ENCODE measurements at regions not wholly inside any gene's neighbourhood (a gene's known extent, or its start where the extent isn't known, plus 50 kb on each side); places are given as distances from the start of the nearest gene placed in this dataset.
"Not testable (repeated sequence)": the region's sequence is repeated elsewhere in the genome, so short reads cannot be mapped to it uniquely, and the experiment has no call there.

DNA sequence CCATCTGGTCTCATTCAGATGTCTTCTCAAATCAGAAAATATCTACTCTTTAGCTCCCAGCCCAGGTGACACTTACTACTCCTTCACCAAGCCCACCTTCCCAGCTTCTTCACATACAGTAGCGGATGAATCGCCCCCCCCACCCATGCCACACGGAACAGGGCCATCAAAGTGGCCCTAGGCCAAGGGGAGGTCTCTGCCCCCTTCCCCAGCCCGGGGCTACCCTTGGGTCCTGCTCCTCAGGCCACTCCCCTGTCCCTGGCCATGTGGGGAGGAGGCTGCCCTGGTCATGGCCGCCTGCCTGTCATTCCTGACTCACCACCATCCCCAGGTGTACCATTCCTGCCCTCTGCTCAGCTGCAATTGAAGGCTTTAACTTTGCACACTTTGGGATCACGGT is 142.8 kb downstream of the NECTIN1 start:
- DNase-seq (ENCODE audit: low read depth) = no peak

DNA sequence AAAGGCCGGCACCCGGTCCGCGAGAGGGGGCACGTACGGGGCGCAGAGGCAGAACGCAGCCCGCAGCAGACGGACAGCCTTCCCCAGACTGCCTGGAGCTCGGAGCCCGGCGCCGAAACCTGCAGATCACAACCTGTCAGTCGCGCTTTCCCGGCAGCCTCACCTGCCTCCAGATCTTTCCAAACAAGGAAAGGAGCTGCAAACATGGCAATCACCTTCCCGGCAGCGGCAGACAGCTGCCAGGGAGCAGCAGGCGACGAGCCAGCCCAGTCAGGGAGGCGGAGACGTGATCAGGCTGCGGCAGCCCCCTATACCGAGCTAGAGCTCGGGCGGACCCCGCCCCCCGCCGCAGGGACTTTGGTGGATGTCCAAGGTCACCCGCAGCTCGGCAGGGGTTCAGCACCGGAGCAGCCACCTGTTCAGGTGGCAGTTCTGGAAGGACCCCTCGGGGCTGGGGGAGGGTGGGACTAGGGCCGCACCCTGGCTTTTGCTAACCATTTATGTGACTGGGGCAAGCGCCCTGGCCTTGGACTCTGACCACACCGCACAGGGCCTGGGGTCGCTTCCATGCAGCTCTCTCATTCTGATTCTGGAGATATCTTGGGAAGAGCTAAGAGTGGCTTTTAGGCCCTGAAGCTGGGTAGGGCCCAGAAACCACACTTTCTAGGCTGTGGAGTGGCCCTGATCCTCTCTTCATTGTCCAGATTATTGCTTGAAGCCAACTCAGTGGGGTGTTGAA is 143.8 kb downstream of the NECTIN1 start:
- DNase-seq (ENCODE audit: low read depth) = no peak

DNA sequence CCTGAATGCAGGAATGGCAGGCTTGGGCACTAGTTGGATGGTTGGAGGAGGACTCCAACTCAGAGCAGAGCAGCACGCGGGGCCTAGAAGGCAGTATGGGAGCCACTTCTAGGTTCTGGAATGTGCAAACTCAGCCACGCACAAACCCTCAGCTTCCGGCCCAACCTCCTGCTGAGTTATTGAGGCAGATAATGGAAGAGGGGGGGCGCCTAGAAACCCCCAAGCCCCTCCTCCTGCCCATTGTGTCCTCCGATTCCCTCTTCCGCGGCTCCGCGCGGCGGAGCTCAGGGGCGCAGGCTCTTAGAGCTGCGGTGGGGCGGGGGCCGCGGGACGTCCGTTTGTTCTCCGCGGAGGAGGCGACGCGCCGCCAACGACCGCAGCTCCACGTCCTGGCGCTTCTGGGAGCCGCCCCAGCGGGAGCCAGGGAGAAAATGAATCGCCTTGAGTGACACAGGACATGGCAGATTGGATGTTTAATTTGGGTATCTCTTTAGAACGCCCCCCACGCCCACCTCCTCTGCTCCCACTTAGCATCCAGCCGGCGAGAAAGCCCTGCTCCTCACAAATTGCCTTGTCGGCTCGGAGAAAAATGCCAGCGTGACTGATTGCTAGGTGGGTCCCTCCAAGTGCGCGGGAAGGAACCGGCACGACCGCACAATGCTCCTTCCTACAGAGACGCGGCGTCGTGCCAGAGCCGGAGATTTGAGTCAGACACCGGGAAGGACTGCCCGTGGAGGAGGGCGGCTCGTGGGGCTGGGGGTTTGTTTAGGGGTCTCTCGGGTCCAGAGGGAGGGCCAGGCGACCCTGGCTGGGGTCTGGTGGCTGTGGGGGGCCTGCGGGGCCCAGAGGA is 144.6 kb downstream of the NECTIN1 start:
- no peak for DNase-seq (ENCODE audit: low read depth)

DNA sequence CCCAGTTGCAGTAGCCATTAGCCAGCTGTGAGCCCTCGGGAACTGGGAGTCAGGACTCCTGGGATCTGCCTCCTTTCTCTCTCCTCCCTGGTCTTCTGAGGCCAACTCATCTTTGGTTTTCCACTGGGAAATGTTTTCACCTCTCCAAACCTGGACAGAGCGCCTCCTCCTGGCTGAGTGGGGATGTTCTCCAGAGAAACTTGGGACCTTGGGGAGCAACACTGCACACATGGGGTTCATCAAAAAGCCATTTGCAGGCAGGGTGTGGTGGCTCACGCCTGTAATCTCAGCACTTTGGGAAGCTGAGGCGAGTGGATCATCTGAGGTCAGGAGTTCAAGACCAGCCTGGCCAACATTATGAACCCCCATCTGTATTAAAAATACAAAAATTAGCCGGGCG is 145.4 kb downstream of the NECTIN1 start:
- no peak for DNase-seq (ENCODE audit: low read depth)

- not testable (repeated sequence) for DNase-seq (ENCODE audit: low read depth)
Observed at GRCh38 chr11:119581396-119581795, 147.6 kb downstream of the NECTIN1 start.

DNA sequence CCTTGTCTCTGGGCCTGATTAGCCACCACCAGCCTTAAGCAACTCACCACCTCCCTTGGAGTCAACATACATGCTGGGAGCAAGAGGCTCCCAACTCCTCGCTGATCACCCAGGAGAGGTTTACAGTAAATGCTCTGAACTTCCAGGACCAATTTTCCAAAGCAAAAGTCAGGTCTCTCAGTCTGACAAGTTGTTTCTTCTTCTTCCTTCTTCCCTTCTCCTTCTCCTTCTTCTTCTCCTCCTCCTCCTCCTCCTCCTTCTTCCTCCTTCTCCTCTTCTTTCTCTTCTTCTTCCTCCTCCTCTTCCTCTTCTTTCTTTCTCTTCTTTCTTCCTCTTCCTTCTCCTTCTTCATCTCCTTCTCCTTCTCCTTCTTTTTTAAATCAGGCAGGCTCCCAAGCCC is 148.2 kb downstream of the NECTIN1 start:
- DNase-seq (ENCODE audit: low read depth) = no peak

- DNase-seq (ENCODE audit: low read depth) = no peak
Observed at GRCh38 chr11:119580081-119580480, 148.9 kb downstream of the NECTIN1 start.

- no peak for DNase-seq (ENCODE audit: low read depth)
Observed at GRCh38 chr11:119578521-119579191, 150.3 kb downstream of the NECTIN1 start.

- no peak for DNase-seq (ENCODE audit: low read depth)
Observed at GRCh38 chr11:119573858-119574257, 150.9 kb upstream of the THY1 start.

DNA sequence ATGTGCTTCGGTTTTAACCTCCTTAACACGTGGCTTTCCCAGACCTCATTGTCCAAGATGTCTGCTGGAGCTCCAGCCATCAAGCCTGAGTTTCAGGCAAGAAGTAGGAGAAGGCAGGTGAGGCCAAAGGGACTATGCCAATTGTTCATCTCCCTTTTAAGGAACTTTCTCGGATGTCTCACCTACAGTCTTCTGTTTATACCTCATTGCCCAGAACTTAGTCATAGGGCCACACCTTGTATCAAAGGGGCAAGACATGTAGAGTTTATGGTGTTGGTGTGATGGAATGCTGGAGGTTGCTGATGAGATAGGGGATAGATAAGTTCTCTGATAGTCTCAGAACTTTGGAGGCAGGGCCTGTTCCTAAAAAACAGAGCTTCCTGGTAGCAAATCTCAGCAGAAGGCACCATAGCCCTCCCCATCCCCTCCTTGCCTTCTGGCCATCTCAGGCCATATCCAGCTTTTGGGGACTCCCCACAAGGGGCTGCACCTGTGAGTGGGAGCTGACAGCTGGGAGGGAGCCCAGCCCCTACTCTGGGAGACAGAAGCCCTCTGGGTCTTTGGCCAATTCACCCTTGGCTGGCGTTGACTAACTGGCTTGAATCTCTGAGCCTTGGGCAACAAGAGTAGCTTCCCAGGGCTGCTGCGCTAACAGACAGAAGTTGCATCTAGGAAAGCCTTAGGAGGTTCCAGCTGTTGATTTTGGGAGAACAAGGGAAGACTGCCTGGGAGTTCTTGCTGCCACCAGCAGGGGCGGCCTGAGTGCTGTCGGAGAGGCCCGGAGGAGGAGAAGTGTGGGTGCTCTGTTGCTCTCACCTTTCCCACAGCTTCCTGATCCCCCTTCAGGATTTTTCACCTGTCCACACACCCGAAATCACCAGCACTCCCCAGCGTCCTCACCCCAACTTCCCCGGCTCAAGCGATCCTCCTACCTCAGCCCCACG is 149.8 kb upstream of the THY1 start:
- DNase-seq (ENCODE audit: low read depth) = no peak

DNA sequence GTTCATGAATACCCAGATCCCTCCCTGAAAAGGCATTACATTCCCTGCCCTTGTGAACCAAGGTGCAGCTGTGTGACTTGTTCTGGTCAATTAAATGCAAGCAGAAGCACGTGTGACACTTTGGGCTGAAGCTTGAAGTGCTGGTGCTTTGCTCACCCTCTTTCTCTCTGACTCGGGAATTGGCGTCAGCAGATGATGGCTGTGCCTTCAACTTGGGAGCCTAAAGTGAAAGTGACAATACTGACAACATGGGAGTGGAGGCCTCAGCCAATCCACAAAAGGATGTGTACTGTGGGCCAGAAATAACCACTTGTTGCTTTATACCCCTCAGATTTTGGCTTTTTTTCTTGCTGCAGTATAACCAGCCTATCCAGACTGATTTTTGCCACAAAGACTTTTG is 148.3 kb upstream of the THY1 start:
- DNase-seq (ENCODE audit: low read depth) = no peak

DNA sequence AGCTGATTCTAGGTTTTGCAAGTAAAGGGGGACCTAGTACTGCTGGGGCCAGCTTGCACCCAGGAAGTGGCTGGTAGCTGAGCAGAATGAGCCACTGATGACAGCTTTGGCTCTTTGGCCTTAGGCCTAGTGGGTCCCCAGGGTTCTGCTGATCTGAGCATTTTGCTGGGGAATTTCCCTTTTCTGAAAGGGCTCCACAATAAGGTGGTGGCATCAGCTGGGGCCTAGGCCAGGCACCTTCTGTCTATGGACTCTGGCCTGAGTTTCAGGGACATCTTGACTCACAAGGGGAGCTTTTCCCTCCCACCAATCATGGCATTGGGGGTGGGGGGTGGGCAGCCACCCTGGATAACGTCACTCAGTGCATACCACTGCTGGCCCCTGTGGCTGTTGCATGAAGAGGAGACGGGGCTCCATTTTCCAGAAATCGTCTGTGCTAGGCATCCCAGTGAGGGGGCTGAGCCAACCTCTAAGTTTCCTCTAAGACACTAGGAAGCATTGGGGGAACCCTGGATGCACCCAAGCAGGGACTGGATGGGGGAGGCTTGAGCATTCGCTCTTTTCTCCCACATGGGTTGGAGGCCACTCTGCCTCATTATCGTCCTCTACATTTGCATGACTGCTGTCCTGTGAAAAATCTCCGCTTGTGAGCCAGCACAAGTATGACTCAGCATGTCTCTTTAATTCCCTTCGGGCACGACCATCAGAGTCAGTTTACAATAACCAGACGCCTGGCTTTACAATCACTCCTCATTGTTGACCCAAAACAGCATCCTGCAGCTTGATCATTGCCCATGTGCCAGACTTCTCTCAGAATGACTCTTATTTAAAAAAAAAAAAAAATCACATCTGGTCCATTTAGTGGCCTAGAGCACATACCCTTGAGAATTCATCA is 145.0 kb upstream of the THY1 start:
- no peak for DNase-seq (ENCODE audit: low read depth)

DNA sequence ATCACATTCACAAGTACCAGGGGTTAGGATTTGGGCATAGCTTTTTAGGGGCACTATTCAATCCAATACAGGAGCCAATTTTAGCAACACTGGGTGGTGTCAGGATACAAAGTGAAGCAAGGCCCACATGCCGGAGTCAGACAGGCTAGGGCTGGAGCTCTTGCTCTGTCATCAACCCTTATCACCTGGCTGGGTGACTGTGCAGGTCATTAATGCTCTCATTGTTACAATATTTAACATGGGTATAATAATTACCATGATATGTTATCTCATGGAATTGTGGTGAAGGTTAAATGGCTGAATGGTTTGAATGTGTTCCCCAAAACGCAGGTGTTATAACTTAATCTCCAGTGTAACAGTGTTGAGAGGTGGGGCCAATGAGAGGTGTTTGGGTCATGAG is 143.3 kb upstream of the THY1 start:
- DNase-seq (ENCODE audit: low read depth) = no peak

- DNase-seq (ENCODE audit: low read depth) = not testable (repeated sequence)
Observed at GRCh38 chr11:119565693-119566092, 142.7 kb upstream of the THY1 start.

GRCh38 chr11:119560961-119561360 is 138.0 kb upstream of the THY1 start:
- no peak for DNase-seq (ENCODE audit: low read depth)

DNA sequence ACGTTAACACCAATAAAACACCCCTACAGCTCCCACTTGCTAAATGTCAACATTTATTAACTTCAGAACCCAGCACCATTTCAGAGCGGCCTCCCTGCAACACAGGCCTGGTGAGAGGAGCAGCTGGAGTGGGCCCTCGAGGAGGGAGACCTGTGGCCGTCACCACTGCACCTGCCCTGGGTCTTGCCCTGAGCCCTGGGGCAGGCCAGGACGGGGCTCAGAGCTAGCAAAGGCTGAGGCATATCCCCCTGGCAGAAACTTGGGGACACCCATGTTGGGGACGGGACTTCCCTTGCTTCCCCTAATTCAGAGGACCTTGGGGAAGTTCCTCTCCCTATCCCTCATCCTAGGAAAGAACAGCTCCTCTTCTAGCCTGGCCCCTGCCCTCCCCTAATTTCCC is 137.3 kb upstream of the THY1 start:
- DNase-seq (ENCODE audit: low read depth) = no peak

- DNase-seq (ENCODE audit: low read depth) = no peak
Observed at GRCh38 chr11:119552106-119552485, 129.1 kb upstream of the THY1 start.

DNA sequence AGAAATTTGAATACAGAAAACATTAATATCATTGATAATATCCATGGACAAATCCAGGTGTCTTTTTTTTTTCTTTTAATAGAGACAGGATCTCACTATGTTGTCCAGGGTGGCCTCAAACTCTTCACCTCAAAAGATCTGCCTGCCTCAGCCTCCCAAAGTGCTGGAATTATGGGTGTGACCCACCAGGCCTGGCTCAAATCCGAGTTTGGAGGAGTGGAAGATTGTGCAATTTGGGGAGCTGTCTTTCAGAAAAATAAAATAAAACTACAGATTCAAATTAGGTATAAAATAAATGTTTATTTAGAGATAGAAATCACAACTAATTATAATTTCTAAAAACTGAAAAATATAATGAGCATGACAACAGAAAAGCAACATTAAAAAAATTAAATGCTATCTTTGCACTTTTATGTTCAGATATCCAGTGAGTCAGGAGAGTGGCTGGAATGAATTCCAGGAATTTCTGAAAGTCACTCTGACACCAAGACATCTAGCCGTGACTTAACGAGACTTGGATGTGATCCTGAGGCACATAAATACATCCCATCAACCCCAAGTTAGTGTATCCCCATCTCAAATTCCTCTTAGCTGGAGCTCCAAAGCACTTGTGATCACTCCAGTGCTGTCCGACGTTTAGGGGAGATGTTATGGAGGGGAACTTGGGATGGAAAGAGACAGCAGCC is 128.6 kb upstream of the THY1 start:
- DNase-seq (ENCODE audit: low read depth) = no peak

GRCh38 chr11:119550053-119550752 is 127.2 kb upstream of the THY1 start:
- no peak for DNase-seq (ENCODE audit: low read depth)

DNA sequence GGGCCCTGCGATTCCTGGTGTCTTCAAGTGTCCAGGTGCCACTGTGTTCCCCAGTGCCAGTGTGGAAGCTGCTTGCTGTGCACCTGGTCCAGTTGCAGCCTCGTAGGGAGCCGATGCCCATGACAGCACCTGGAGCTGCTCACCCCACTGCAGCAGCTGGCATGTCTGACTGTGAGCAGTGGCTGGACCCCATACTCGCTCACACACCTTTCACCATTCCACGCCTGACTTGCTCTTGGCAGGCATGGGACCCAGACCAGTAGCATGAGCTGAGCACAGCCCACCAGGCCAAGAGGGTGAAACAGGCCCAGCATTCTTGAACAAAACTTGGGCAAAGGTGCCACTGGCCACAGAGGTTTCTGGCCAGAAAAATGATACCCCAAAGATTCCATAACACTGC is 124.5 kb upstream of the THY1 start:
- DNase-seq (ENCODE audit: low read depth) = no peak

Measured in stimulated activated CD8-positive, alpha-beta memory T cell treated with anti-CD3 and anti-CD28 coated beads, Interleukin-12 subunit alpha, Interleukin-12 subunit beta, amount 100 ng/mL, for 4 hours (primary cell).